Activated naive CD4-positive, alpha-beta T cell treated with Interleukin-2 at 50 U/mL for 16 hours (primary cell): ENCODE measurements at regions not wholly inside any gene's neighbourhood (a gene's known extent, or its start where the extent isn't known, plus 50 kb on each side); places are given as distances from the start of the nearest gene placed in this dataset.
A peak's percentile ranks its signal among the peaks of the same experiment; 100 is the strongest.
"Not testable (repeated sequence)": the region's sequence is repeated elsewhere in the genome, so short reads cannot be mapped to it uniquely, and the experiment has no call there.

Source experiments
- DNase-seq: peaks from one replicate; pipeline ENCODE4 v3.0.0-alpha.2; 2020

DNA sequence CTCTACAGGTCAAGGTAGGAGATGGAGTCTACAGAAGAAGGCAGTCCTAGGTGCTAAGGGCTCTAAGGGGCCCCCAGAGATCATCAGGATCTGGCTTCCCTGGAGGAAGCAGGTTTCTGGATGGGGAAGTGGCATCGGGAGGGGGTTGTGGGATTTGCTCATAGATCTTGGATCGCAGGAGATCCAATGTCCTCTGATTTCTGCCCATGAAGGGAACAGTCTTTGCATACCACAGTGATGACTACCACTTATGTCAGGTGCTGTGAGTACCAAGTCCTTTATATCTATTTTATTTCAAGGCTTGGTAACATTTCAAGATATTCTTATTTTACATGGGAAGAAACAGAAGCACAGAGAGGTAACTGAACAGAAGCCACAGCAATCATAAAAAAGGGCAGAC lies 164.0 kb downstream of the RGS9 start:
- no peak for DNase-seq

DNA sequence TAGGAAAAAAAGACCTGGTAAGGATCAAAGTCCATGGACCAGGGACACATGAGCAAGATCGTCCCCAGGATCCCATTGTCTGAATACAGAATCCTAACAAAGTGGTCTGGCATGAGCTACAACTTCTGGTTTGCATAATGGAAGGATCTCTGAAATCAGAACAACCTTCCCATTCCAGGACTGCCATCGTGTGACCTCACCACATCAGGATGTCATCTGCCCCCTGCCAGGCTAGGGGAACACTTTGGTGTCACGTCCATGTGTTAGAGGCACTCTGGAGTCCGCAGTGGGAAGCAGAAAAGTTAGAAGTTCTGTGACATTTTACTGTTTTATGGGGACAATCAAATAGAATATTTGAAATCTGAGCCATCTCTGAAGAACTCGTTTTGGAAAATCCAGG lies 160.7 kb downstream of the RGS9 start:
- no peak for DNase-seq

DNA sequence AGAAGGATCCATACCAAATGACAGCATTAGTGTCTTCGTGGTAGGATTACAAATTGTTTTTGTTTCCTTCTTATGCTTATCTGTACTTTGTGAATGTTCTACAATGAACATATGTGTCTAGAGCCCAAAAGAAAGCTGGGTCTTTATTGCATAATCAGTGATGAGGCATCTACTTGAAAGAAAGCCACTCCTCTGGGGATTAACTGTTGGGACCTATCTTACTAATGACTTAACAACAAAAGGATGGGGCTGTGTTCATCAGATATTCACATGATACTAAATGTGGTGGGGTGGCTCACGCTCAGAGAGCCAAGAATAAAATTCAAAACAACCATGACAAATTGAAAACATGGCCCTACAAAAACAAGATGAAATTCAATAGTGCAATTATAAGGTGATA lies 160.2 kb downstream of the RGS9 start:
- DNase-seq = no peak

DNA sequence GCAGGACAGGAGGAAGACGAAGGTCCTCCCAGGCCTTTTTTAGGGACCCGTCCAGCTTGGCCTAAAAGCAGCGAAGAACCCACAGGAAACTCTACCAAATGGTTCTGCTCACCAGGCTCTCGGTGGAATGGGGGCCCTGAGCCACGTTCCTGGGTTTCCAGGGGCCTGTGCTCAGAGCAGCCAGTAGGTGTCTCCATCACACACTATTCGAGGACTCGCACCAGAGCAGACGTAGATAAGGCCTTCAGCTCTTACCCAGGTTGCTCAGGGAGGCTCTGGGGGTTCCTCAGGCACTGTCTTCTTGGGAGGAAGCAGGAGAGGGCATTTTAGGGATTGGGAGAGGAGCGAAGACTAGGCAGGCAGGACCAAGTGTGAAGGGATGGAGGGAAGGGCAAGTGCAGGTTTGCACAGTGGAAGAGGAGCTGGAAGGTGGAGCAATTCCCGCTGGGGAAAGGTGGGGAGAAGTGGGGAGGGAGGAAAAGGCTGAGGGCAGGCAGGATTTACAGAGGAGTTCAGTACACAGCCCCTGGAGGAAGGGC lies 157.1 kb downstream of the RGS9 start:
- peak; percentile 67 for DNase-seq

- no peak for DNase-seq
Observed at GRCh38 chr17:65293584-65294180, 156.5 kb downstream of the RGS9 start.

GRCh38 chr17:65292430-65292829 lies 155.3 kb downstream of the RGS9 start:
- no peak for DNase-seq

DNA sequence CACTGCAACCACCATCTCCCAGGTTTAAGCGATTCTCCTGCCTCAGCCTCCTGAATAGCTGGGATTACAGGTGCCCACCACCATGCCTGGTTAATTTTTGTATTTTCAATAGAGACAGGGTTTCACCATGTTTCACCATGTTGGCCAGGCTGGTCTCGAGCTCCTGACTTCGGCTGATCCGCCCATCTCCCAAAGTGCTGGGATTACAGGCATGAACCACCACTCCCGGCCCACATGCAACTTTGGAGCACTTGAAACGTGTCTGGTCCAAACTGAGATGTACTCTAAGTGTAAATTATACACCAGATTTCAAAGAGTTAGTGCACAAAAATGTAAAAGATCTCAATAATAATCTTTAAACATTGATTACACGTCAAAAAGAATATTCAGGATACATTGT lies 154.1 kb downstream of the RGS9 start:
- not testable (repeated sequence) for DNase-seq

DNA sequence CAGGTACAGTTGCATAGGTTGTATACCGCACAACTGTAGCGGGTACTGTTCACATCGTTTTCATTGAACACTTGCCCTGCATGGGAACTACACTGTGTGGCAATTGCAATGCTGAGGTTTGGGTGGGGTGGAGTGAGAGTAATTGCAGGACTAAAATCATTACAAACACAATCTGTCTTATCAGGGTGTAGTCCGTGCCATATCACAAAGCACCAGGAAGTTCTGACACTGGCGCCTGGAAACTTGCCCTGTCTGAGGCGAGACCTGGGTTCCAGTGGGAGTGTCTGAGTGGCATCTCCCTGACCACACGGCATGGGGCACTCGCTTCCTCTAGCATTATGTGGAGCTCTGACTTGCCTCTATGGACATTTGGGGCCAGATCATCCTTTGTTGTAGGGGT lies 153.4 kb downstream of the RGS9 start:
- DNase-seq = no peak

- no peak for DNase-seq
Observed at GRCh38 chr17:65290056-65290455, 152.9 kb downstream of the RGS9 start.

- no peak for DNase-seq
Observed at GRCh38 chr17:65287040-65287439, 149.9 kb downstream of the RGS9 start.

DNA sequence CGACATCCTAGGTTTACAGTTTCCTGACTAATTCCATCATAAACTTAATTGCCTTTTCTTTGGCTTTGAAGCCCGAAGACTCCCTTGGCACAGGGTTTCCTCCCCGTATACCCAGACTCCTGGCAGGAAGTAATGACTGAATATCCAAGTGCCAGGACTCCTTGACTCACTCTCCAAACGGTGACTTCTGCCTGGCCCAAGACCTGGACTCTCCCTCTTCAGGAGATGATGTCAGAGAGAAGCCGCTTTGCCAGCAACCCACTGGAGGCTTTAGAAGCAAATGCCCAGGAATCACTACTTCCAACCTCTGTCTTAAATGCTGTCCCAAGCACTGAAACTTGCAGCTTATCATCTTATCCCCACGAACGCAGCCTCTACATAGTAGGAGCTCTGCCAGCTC lies 146.5 kb downstream of the RGS9 start:
- DNase-seq = no peak

GRCh38 chr17:65279456-65279855 lies 142.3 kb downstream of the RGS9 start:
- no peak for DNase-seq

DNA sequence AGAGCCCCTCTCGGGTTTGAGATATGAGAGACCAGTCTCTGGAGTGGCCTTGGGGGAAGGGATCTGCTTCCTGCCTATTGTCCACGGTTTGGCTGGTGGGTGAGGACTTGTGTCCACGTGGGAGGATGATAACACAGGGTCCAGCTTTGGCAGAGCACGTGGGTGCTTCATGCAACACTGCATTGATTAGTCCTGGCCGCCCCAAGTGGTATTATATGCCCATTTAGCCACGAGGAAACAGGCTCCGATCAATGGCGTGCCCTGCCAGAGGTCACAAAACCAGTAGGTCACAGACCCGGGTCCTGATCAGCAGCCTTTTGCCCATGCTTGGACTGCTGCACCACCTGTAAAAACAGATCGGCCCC lies 141.6 kb downstream of the RGS9 start:
- DNase-seq = no peak

DNA sequence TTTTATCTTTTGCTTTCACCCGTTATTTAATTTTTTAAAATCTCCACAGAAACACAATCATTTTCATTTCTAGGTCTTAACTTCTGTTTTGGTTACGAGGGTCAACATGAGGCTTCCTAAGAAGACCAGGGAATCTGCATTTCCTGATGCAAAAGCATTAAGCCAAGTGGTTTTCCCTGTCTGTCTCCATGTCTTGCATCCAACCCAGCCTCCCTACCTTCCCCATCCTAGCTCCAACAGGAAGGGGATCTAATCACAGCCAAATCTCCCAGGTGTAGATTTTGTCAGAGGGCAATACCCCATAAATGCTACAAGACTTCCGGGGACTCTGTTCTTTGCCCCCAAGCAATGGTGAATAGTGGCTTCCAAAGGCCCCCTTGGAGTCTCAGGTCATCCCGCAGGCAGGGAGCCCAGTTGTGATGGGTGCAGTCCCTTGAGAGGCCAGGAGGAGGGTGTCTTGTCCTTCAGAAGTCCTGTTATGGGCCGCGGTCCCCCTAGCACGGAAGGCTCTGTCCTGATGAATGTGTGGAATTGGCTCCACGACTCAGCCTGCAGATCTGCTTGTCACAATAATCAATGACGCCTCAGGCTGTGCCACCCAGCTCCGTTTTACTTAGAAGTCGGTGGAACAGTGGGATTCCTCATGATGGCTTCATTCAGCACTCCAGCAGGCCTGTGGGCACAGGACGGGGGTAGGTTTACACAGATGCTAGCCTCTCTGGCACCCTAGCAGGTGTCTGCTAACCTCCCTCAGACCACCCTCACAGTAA lies 141.1 kb downstream of the RGS9 start:
- peak; percentile 23 for DNase-seq

- no peak for DNase-seq
Observed at GRCh38 chr17:65277576-65277975, 140.4 kb downstream of the RGS9 start.
